B cell (primary cell): ENCODE measurements at regions not wholly inside any gene's neighbourhood (a gene's known extent, or its start where the extent isn't known, plus 50 kb on each side); places are given as distances from the start of the nearest gene placed in this dataset.

Source experiments
- ATAC-seq: fragments of 200-7000 bp; cut with Tn5 transposase; one replicate; pipeline ENCODE4 v1.10.0; 2021; ENCODE audit warnings: low read depth, mild to moderate bottlenecking, moderate number of reproducible peaks, moderate library complexity
- CTCF ChIA-PET: fragments of 350-600 bp; sonication (Branson Sonifier 250); formaldehyde crosslinking; loops from one replicate; lab custom pipeline; 2021; ENCODE audit warnings: antibody characterized with exemption, inconsistent platforms; lab: Charles Lee
- POLR2A ChIA-PET: fragments of 350-600 bp; sonication (Branson Sonifier 250); formaldehyde crosslinking; loops from one replicate; lab custom pipeline; 2021; ENCODE audit warnings: antibody characterized with exemption; lab: Charles Lee
- DNase-seq: peaks from one replicate; pipeline ENCODE4 v3.0.0; 2013
- H2AFZ ChIP-seq: 2 replicates; pipeline ENCODE4 v1.6.1; 2012; ENCODE audit warnings: mild to moderate bottlenecking, low read depth, low read length; ENCODE audit not compliant: insufficient read depth, poor library complexity, severe bottlenecking
- H3K27ac ChIP-seq, 2 donors: 1 replicate in 1 of 2; 2 replicates in 1 of 2; pipeline ENCODE4 v1.5.1; 2012 to 2013; ENCODE audit warnings: low read length in 2 of 2, mild to moderate bottlenecking in 2 of 2, moderate library complexity in 1 of 2
- H3K27me3 ChIP-seq, 4 experiments: fragments of 200-600 bp in 1 of 4; sonication (generic) in 1 of 4; replicated peaks in 1 of 4; 1 replicate in 2 of 4; 2 replicates in 2 of 4; pipeline versions ENCODE4 v1.6.1 to v1.7.0; 2013 to 2016; ENCODE audit warnings: low read length in 3 of 4, mild to moderate bottlenecking in 2 of 4, mixed read lengths in 1 of 4, moderate library complexity in 1 of 4; ENCODE audit not compliant: insufficient read depth in 4 of 4, control insufficient read depth in 3 of 4; ENCODE audit errors: control extremely low read depth in 1 of 4
- H3K36me3 ChIP-seq, 2 experiments: replicated peaks in 1 of 2; 1 replicate in 1 of 2; 2 replicates in 1 of 2; pipeline versions ENCODE4 v1.6.1 to v1.7.1; 2013; ENCODE audit warnings: low read length in 1 of 2; ENCODE audit not compliant: insufficient read depth in 2 of 2, control insufficient read depth in 1 of 2; ENCODE audit errors: control extremely low read depth in 1 of 2, extremely low read depth in 1 of 2
- H3K4me1 ChIP-seq, 2 donors: fragments of 200-600 bp in 1 of 2; sonication (generic) in 1 of 2; 1 replicate in 1 of 2; 2 replicates in 1 of 2; pipeline versions ENCODE4 v1.5.1 to v1.6.1; 2013 to 2017; ENCODE audit warnings: low read length in 2 of 2; ENCODE audit not compliant: control insufficient read depth in 2 of 2, insufficient read depth in 2 of 2
- H3K4me2 ChIP-seq: replicated peaks from 2 replicates; pipeline ENCODE3; 2012; ENCODE audit warnings: mild to moderate bottlenecking, low read depth, low read length; ENCODE audit not compliant: poor library complexity, severe bottlenecking
- H3K4me3 ChIP-seq, 5 experiments: fragments of 200-600 bp in 1 of 5; sonication (generic) in 1 of 5; 1 replicate in 3 of 5; 2 replicates in 2 of 5; pipeline versions ENCODE4 v1.5.1 to v1.7.0; 2011 to 2016; ENCODE audit warnings: low read length in 4 of 5, mild to moderate bottlenecking in 4 of 5, low read depth in 2 of 5, control low read depth in 1 of 5, moderate library complexity in 1 of 5; ENCODE audit not compliant: insufficient read depth in 1 of 5; ENCODE audit errors: control extremely low read depth in 1 of 5, extremely low read depth in 1 of 5
- H3K79me2 ChIP-seq: fragments of 200-600 bp; sonication (generic); one replicate; pipeline ENCODE4 v1.6.0; 2016; ENCODE audit warnings: low read length; ENCODE audit not compliant: control insufficient read depth, insufficient read depth
- H3K9ac ChIP-seq: fragments of 200-600 bp; sonication (generic); 2 replicates; pipeline ENCODE4 v1.6.1; 2017; ENCODE audit warnings: mild to moderate bottlenecking, low read length, moderate library complexity
- H3K9me3 ChIP-seq, 3 donors: one replicate each; pipeline versions ENCODE4 v1.6.1 to v1.7.1; 2013; ENCODE audit warnings: low read length in 2 of 3; ENCODE audit not compliant: control insufficient read depth in 2 of 3, insufficient read depth in 1 of 3; ENCODE audit errors: control extremely low read depth in 1 of 3
- H4K20me1 ChIP-seq: 2 replicates; pipeline ENCODE4 v1.6.0; 2012; ENCODE audit warnings: mild to moderate bottlenecking, low read length; ENCODE audit not compliant: insufficient read depth, control insufficient read depth, poor library complexity, severe bottlenecking
- H3K27ac Mint-ChIP-seq: one replicate; pipeline ENCODE4 v1.8.0; 2021; ENCODE audit warnings: mixed read lengths
- H3K27me3 Mint-ChIP-seq: one replicate; pipeline ENCODE4 v1.8.0; 2021; ENCODE audit warnings: mixed read lengths
- H3K4me1 Mint-ChIP-seq: one replicate; pipeline ENCODE4 v1.8.0; 2021; ENCODE audit warnings: mixed read lengths
- H3K4me3 Mint-ChIP-seq: one replicate; pipeline ENCODE4 v1.8.0; 2021; ENCODE audit warnings: mixed read lengths
- H3K9me3 Mint-ChIP-seq: one replicate; pipeline ENCODE4 v1.8.0; 2022; ENCODE audit warnings: mixed read lengths; ENCODE audit not compliant: insufficient read depth
- CTCF ChIP-seq: fragments of 200-600 bp; IDR thresholded peaks from one replicate; pipeline ENCODE4 v1.8.0; 2022; ENCODE audit warnings: antibody characterized with exemption, mild to moderate bottlenecking
- EZH2 ChIP-seq: IDR thresholded peaks from 2 replicates; pipeline ENCODE4 v1.6.1; 2012; ENCODE audit warnings: borderline replicate concordance, low read depth, mild to moderate bottlenecking, moderate library complexity, low read length; ENCODE audit not compliant: insufficient read depth, poor library complexity, severe bottlenecking
- WGBS: methylation state at CpG from one replicate; pipeline ENCODE4 v1.1.5; 2013; ENCODE audit warnings: missing lambda C conversion rate; ENCODE audit not compliant: insufficient coverage; 5-methylcytosine and 5-hydroxymethylcytosine counted together
- intact Hi-C: fragments of 100-400 bp; cut with micrococcal nuclease; formaldehyde crosslinking; loops from one replicate; pipeline ENCODE4 v1.10.0; 2022

DNA sequence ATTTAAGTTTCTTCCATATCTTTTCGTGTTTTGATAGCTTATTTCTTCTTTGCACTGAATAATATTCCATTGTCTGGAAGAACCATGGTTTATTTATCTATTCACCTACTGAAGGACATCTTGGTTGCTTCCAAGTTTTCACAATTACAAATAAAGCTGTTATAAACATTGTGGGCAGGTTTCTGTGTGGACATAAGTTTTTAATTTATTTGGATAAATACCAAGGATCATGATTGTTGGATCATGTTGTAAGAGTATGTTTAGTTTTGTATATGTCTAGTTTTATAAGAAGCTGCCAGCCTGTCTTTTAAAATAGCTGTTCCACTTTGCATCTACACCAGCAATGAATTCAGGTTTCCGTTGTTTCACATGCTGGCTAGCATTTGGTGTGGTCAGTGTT is 339.4 kb downstream of the CDH11 start:
- POLR2A ChIA-PET: no interaction called here

GRCh38 chr16:64780445-64780844 is 341.4 kb downstream of the CDH11 start:
- Histone ChIP-seq H3K36me3 (no peaks in the 10 kb centered on the region), H3K79me2 (no peaks in the 10 kb centered on the region), H3K27ac (no peak overlapping the region), H3K9me3 (no peaks in the 10 kb centered on the region), H3K27me3 (no peaks in the 10 kb centered on the region), H3K9ac (no peak overlapping the region), H3K4me2 (no peak overlapping the region), H3K4me3 (no peak overlapping the region), H4K20me1 (no peaks in the 10 kb centered on the region), H3K4me1 (no peaks in the 10 kb centered on the region), H2AFZ (no peak overlapping the region)
- Mint-ChIP-seq H3K9me3 (peaks cover 2% of the 10 kb centered on the region), H3K27ac (no peak overlapping the region), H3K4me3 (no peak overlapping the region), H3K4me1 (no peaks in the 10 kb centered on the region), H3K27me3 (no peaks in the 10 kb centered on the region)
- intact Hi-C loops: no loop called here
- WGBS: no CpG with 5 or more reads among the region's 3 CpGs
- no peak for DNase-seq
- no peak for ATAC-seq
- POLR2A ChIA-PET: no interaction called here
- CTCF ChIA-PET: no interaction called here
- TF ChIP-seq CTCF: no peak
- no peak for TF ChIP-seq EZH2

More for the DNA sequence above, 339.4 kb downstream of the CDH11 start:
- no peaks in the 10 kb centered on the region for H3K4me1 ChIP-seq
- H3K79me2 ChIP-seq: no peaks in the 10 kb centered on the region
- no CpG with 5 or more reads among the region's 2 CpGs for WGBS
- H3K27ac ChIP-seq: no peak overlapping the region
- DNase-seq: no peak
- intact Hi-C loops: no loop called here
- Mint-ChIP-seq H3K4me1 (no peaks in the 10 kb centered on the region), H3K27ac (no peak overlapping the region), H3K9me3 (peaks cover 6% of the 10 kb centered on the region), H3K4me3 (no peak overlapping the region), H3K27me3 (no peaks in the 10 kb centered on the region)
- H3K36me3 ChIP-seq: no peaks in the 10 kb centered on the region
- H4K20me1 ChIP-seq: no peaks in the 10 kb centered on the region
- H3K27me3 ChIP-seq: no peaks in the 10 kb centered on the region
- H3K4me2 ChIP-seq: no peak overlapping the region
- TF ChIP-seq EZH2: no peak
- CTCF ChIA-PET: no interaction called here
- no peak overlapping the region for H2AFZ ChIP-seq
- no peaks in the 10 kb centered on the region for H3K9me3 ChIP-seq
- H3K9ac ChIP-seq: no peak overlapping the region
- H3K4me3 ChIP-seq: no peak overlapping the region
- ATAC-seq: no peak
